ENCODE measurements at regions not wholly inside any gene's neighbourhood (a gene's known extent, or its start where the extent isn't known, plus 50 kb on each side); places are given as distances from the start of the nearest gene placed in this dataset.

DNA sequence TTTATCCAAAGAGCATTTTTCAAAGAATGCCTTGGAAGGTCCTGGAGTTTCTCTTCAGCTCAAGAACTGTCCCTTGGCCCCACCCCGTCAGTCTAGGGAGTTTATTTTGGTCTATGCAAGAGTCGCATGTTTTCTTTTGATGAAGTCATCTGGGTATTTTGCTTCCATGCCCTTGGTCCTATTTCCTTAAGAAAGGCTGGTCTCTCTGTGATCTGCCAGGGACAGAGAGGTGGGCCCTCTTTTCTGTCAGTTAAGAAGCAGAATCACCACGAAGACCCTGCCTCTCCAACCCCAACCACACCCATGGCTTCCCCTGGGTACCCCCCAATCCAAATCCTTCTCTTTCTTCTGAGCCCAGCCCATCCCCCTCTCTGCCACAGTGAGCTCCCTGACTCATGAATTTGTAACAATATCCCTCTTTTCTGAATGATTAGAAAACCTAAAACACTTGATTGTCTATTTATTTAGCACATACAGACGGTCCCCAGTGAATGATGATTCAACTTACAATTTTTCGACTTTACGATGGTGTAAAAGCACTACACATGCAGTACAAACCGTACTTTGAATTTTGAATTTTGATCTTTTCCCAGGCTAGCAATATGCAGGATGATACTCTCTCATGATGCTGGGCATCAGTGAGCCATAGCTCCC, 163.5 kb upstream of the ADRA1B start:
- no peak for DNase-seq (ENCODE audit: low read depth)

DNA sequence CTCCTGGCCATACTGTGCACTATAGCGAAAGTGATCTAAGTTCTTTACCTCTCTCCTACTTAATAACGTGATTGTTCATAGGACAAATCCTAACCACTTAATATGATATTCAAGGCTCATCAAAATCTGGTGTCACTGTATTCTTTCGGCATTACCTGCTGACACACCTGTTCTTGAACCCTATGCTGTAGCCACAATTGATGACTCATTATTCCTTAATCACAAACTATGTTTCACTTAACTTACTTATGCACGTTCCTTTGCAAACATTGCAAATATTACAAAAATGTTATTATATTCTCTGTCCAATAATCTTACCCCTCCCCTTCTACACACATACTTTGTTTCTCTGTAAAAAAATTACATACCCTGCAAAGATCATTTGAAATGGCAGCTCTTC, 158.1 kb upstream of the ADRA1B start:
- DNase-seq (ENCODE audit: low read depth), result no peak

DNA sequence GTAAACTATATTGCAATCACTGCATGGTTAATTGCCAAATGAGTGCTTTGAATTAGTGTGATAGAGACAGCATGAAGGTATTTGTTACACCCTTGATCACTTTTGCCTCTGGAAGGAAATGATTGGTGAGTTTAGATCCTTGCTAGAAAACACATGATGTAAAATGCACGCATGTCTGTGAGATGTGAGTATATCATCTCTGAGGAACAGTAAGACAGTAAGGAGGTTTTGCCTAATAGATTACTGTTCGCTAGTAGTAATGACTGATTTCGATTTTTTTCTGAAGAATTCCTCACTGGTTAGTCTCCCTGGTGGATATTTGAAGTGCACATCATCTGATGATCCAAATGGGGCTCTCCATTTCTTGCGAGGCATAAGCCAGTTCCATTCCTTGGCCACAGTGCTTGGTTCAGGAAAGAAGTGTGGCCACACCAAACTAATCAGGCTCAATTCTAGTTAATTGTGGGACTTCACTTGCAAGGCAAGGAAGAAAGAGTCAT, 156.4 kb upstream of the ADRA1B start:
- no peak for DNase-seq (ENCODE audit: low read depth)

DNA sequence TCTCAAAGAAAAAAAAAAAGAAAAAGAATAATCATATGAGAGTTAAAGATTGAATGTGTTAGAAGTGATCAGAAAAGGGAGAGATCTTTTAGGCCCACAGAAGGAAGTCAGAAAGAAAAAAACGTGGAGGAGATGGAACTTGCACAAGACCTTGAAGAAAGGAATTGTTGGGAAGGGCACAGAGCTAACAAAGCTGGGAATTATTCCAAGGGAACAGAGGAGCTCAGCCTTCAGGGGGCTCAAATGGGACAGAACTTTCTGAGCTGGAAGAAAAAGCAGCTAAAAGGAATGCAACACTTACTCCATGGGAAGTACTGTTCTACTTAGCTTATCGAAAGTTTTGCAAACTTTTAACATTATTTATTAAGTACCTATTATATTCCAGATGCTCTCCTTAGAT, 153.4 kb upstream of the ADRA1B start:
- DNase-seq (ENCODE audit: low read depth), result no peak

DNA sequence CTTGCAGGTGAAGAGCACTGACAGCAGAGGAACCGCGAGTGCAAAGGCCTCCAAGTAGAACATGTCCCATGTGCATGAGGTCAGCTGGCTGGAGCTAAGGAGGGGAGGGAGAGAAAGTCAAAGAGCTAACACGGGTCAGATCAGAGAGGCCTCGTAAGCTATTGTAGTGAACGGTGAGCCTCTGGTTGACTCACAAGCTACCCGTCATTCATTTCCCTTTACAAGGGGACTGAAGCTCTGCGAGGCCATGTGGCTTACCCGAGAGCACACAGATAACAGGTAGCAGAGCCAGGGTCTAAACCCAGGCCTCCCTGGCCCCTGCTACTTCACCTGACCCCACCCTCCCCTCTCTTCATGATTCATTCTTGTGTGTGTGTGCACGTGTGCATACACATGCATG, 152.7 kb upstream of the ADRA1B start:
- DNase-seq (ENCODE audit: low read depth), result no peak

DNA sequence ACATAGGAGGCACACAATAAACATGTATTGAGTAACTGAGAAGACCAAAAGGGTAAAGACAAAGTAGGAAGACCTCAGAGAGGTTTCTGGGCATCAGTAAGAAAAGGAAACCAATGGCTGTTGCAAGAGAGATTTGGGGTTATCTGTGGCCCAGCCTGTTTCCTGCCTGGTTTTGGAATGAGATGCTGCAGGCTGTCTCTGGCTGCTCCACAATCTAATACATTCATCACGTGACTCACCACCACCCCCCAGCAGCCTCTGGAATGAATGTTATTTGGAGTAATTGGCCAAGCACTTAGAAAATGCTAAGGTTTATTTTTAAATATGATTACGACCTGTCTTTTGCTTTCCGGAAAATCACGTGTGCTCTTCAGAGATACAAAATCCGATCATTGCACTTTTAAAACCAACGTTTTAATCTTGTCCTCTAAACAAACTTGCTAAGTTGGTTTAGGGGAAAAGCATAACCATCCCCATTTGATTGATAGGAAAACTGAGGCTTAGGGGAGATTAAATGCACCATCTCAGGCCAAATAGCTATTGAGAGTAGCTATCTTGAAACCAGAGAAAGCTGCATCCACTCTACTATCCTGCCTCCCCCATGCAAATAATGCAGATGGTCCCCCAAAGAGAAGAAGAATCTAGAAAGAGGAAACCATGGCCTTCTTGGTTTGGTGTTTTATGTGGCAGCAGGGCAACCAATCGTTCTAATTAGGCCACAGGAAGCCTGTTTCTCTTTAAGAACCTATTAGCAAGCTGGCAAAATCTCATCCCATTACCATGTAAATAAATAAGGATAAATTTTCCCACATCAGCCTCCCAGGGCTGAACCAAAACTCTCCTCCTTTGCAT, 151.8 kb upstream of the ADRA1B start:
- no peak for DNase-seq (ENCODE audit: low read depth)

DNA sequence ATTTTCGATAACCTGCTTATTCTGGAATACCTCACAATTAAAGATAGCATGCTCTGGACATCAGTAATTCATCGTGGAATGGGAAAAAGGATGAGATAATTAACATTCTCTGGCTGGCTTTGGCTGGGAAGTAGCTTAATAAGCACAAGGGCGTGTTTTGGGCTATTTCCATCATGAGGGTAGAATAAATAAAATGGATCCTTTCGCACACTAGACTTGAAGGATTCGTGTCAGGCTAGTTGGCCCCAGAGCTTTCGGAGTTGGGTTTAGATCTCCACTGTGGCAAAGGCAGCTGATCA, 151.2 kb upstream of the ADRA1B start:
- no peak for DNase-seq (ENCODE audit: low read depth)

DNA sequence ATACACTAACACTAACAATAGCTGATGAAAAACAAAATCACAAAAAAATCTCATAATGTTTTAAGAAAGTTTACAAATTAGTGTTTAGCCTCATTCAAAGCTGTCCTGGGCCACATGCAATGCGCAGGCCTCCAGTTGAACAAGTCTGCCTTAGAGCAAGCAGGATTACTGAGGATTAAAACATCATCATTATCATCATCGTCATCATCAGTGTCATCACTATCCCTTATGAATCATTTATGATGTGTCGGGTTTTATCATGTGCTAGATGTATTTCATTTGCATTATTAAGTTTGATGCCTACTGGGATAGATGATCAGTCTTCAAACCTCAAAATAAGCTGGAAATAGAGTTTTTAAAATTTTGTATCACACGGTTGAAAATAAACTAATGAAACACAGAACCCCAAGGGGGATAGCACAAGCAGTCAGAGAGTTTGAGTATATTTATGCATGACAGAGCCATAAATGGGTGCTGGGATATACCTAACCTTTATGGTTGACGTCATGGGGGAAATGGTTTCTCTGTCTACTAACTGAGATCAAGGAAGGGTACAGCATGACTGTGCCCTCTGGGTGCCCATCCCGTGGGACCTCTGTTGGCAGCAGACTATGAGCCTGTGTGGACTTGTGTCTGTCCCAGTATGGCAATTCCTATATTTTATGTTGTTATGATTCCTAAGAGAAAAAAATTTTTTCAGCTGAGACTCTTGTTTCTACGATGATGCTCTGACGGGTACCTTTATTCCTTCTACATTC, 150.3 kb upstream of the ADRA1B start:
- no peak for DNase-seq (ENCODE audit: low read depth)

DNA sequence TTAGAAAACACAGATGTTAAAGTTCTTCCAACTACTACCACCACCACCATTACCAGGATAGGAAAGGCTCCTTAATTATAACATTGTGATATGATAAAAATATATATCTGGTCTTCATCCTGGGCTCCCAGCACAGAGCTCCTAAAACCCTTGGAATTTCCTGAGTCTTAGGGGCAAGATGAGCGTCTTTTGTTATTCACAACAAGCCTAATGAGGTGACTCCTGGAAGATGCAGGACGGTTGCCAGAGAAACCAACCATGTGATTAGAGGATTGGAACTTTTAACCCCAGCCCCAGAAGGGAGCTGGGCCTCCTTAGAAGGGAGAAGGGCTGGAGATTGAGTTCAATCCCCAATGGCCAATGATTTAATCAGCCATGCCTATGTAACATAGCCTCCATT, 148.0 kb upstream of the ADRA1B start:
- no peak for DNase-seq (ENCODE audit: low read depth)

DNA sequence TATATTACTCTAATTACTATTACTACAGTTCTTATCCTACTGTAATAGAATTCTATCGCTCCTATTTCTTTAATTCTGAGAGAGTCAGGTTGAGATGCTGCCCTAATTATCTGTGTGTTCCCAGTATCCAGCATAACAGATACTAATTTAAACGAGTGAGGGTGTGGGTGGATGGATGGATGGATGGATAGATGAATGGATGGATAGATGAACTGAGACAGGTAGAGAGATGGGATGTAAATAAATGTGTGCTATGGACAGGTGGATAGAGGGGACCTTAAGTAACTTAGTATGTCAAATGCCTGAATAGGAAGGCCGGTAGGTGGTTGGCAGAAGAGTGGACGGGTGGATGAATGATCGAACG, 143.6 kb upstream of the ADRA1B start:
- no peak for DNase-seq (ENCODE audit: low read depth)

DNA sequence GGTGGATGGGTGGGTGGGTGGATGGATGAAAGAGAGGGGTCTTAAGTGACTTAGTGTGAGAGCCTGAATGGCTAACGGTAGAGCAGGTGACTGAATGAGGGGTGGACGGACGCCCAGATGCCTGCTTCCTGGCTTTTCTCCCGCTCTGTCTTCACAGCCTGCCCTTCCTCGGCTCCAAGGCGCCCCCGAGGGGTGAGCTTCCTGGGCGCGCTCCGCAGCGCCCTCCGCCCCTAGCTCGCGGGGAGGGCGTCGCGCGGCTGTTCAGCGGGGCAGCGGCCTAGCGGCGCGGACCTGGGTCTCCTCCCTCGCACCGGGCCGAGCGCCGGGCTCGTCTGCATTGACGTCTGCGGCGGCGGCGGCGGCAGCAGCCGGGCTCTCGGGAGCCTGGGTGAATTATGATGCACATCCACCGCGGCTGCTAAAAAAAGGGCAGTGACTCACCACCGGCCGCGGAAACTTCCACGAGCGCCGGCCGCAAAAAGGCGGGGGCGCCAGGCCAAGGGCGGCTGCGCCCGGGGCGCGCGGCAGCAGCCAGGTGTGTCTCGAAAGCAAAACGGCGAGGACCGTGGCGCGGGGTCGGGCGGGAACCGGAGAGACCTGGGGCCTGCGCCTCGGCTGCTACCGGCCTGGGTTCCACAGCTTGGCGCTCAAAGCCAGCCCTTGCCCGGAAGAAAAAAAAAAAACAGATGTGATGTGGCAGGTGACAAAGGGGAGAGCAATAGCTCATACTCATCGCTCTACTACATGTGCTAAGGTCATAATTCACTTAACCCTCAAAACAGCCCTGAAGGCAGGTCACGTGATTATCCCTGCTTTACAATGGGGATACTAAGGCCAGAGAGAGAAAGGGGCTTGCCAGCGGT, 143.0 kb upstream of the ADRA1B start:
- DNase-seq (ENCODE audit: low read depth), result peak; percentile 56

DNA sequence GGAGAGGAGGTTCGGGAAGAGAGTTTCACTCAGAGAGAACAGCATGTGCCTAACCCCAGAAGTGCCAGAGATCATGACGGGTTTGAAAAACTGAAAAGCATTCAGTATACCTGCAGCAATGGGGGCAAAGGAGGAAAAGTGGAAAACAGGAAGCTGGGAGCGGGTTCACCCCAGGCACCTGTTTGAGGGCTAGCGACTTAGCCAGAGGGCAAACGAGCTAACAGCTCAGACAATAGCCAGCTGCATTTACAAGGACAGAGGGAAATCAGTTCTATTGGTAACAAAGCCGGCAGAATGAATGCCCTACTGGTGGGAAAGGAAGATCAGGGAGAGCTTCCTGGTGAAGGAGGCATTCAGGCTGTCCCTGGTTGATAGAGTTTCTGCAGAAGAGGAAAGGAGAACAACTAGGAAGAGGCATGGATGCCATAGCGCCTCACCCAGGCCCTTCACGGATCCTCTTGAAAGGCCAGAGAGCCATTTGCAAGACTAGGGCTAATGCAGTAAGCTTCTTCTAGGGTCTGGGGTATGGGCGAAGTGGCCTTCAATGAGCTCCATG, 141.7 kb upstream of the ADRA1B start:
- no peak for DNase-seq (ENCODE audit: low read depth)

DNA sequence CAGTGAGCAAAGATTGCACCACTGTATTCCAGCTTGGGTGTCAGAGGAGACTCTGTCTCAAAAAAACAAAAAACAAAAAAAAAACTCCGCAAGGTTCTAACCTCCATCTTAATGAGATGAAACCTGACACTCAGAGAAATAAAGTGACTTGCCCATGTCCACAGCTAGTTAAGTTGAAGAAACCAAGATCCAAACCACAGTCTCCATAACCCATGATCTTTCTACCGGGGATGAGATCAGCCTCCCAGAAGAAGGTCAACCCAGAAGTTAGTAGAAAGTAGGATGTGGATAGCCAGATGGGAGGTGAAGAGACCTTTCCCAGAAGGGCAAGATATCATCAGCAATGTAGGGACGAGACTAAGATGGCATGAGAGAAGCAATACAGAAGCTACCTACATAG, 140.4 kb upstream of the ADRA1B start:
- no peak for DNase-seq (ENCODE audit: low read depth)

DNA sequence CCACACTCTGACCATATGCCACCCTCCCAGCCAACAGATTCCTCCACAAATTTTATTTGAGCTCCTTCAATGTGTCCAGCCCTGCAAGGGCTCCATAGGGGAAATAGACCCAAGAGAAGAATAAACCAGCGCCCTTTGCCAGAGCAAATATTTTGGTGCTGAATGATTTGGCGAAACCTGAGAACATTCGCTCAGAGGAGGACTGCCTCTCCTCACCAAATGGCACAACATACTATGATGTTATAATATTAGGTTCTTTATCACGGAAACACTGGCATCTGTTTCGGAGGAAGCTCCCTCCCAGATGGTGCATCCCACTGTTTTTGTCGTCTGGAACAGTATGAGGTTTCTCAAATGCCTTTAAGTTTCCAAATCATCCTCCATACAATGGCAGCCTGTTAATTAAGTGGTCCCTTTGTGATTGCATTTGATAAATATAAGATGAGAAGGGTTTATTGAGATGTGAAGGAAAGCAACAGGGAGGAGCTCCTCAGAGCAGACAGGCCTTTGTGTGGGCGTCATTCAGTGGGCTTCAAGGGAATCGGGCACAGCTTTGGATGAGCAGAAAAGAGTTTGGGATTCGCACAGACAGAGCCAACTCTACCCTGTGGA, 139.1 kb upstream of the ADRA1B start:
- no peak for DNase-seq (ENCODE audit: low read depth)

DNA sequence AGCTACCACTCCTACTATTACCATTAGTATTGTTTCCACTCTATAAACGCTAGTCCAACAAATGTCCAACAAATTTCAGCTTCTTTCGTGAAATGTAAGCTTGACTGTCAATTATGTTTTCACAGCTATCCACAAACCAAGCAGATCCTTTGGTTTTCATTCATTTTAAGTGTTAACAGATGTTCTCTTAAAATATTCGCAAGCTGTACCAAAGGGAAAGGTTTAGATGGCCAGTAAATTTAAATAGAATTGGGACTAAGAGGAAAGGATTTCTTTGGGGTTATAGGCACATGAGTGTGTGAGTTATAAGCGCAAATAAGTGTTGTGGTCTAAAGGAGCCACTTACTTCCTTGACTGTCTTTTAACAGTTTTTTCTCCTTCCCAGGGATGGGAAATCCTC, 136.8 kb upstream of the ADRA1B start:
- DNase-seq (ENCODE audit: low read depth), result no peak

DNA sequence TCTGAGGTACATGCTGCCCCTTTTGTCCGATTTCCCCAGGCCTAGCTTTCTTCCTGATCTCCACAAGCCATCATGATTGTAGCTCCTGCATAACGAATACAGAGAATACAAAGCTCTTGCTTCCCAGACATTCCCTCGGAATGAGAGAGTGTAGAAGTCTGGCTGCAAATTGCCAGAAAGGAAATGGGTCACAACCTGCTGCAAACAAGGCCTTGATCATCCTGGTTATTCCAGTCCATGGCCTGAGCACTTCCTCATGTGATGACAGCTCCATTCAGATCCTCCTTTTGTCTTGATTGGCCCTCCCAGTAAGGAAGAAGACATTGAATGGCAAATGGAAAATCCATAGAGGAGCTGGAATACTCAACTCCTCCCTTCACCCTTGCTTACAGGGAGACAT, 136.0 kb upstream of the ADRA1B start:
- DNase-seq (ENCODE audit: low read depth), result no peak

DNA sequence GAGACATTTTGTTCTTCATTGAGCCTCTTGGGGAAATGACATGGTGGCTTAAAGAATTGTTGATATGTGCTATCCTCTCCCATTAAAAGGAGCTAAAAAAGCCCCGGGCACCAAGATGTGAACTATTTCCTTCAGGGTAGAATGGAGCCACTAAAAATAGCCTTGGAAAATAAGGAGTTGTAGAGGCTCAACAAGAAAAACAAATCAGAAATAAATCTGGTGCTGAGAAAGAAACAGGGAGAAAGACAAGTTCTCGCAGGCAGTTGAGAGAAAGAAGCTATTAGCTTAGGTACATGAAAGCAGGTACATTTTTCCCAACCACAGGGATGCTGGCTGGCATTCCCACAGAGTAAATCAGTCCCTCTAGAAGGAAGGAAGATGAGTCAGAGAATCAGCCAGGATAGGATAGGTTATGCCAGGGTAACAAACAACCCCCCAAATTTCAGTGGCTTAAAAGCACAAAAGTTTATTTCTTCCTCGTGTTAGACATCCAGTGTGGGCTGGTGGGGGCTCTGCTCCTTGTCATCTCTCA, 134.6 kb upstream of the ADRA1B start:
- no peak for DNase-seq (ENCODE audit: low read depth)

DNA sequence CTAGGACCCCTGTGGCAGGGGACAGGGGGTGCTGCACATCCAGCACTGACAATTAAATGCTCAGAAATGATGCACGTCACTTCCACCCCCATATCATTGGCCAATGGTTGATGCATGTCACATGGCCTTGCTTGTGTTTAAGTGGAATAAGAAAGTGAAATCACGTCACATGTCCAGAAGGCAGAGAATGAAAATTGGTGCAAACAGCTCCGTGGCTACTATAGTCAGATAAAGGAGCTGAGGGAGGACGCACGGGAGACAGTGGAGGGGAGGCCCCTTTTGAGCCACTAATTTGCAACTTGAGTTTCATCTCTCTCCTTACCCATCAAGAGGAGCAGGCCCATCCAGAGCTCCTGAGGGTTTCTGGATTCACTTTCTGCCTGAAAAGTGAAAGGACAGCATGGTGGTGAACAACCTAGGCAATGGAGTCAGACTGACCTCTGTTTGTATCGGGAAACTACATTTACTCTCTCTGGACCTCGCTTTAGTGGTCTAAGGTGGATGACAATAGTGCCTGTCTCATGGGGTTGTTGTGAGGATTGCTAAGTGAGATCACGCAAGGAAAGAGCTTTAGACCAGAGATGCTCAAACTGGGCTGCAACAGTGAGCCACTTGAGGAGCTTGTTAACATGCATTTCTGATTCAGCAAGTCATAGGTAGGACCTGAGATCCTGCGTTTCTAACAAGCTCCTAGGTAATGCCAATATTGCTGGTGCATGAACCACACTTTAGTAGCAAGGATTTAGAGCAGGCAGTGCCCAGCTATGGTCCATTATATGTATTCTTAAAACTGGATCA, 133.9 kb upstream of the ADRA1B start:
- DNase-seq (ENCODE audit: low read depth), result no peak

DNA sequence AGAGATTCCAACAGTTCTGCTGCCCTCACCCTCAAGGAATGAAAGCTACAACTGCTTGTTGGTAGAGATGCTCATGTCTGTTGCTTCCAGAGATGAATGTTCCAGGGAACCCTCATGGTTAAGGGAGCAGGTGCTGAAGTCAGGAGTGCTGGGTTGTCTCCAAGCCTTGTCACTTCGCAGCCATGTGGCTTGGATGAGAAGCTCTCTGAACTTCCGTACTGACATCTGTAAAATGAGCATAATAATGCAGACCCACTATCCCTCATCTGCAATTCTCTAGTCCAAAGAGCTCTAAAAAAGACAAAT, 133.3 kb upstream of the ADRA1B start:
- DNase-seq (ENCODE audit: low read depth), result no peak

DNA sequence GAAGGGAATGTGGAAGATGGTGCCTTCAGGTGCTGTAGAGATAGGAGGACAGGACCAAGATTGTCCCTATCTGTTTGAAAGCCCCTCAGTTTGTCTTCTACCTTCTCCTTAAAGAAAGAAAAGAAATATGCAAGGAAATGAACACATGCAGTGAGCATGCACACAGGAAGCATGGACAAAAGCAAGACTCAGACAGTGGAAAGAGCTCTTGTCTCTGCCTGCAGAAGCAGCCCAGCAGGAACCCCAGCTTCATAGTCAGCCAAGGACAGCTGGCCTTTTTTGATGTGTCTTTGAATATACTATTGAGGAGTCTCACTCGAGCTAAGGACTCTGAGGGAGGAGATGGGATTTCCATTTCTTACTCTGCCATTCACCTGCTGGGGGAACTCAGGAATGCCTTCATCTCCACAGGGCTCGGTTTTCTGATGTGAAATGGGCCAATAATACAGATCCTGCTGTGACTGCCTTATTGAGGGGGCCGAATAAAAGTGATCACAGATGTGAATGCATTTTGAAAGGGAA, 132.5 kb upstream of the ADRA1B start:
- no peak for DNase-seq (ENCODE audit: low read depth)

Data from stimulated activated CD8-positive, alpha-beta memory T cell treated with anti-CD3 and anti-CD28 coated beads, Interleukin-7, amount 100 ng/mL, for 24 hours (primary cell).